Activated CD8-positive, alpha-beta T cell treated with anti-CD3 and anti-CD28 coated beads, Interleukin-2, amount 10 ng/mL, durations not matched to agents 7 days and 5 days (primary cell): ENCODE measurements at regions not wholly inside any gene's neighbourhood (a gene's known extent, or its start where the extent isn't known, plus 50 kb on each side); places are given as distances from the start of the nearest gene placed in this dataset.

ENCODE experiments used
- ATAC-seq: fragments of 150-1000 bp; cut with Tn5 transposase; one replicate; pipeline ENCODE4 v1.10.0; 2021; ENCODE audit warnings: moderate library complexity
- CTCF ChIA-PET: fragments of 350-600 bp; sonication (Branson Sonifier 250); formaldehyde crosslinking; loops from one replicate; lab custom pipeline; 2021; ENCODE audit warnings: antibody characterized with exemption; lab: Charles Lee
- POLR2A ChIA-PET: fragments of 350-600 bp; sonication (Branson Sonifier 250); formaldehyde crosslinking; loops from one replicate; lab custom pipeline; 2021; ENCODE audit warnings: antibody characterized with exemption; lab: Charles Lee
- DNase-seq: peaks from one replicate; pipeline ENCODE4 v3.0.0-alpha.2; 2020
- H3K27ac Mint-ChIP-seq: one replicate; pipeline ENCODE4 v1.8.0; 2021; ENCODE audit warnings: mild to moderate bottlenecking, mixed read lengths
- H3K27me3 Mint-ChIP-seq: one replicate; pipeline ENCODE4 v1.8.0; 2021; ENCODE audit warnings: low read depth, mixed read lengths
- H3K36me3 Mint-ChIP-seq: one replicate; pipeline ENCODE4 v1.8.0; 2021; ENCODE audit warnings: low read depth, mixed read lengths
- H3K4me1 Mint-ChIP-seq: one replicate; pipeline ENCODE4 v1.8.0; 2021; ENCODE audit warnings: low read depth, mixed read lengths
- H3K4me3 Mint-ChIP-seq: one replicate; pipeline ENCODE4 v1.8.0; 2021; ENCODE audit warnings: mild to moderate bottlenecking, mixed read lengths
- H3K9me3 Mint-ChIP-seq: one replicate; pipeline ENCODE4 v1.8.0; 2022; ENCODE audit warnings: mixed read lengths; ENCODE audit not compliant: insufficient read depth

DNA sequence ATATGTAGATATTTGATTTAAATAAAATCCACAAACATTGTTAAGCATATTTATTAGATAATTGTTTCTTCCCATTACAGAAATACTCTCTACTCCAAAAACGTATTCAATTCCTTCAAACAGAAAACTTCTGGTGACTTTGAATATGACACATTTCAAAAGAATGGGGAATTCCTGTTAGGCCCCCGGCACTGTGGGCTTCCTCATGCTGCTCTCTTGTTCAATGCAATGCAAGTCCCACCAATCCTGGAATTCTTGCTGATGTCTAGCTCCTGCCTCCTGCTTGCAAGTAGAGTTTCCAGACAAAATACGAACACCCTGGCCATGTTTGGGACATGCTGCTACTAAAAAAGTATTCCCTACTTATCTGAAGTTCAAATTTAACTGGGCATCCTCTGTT, 544.1 kb downstream of the QKI start:
- POLR2A ChIA-PET, result no interaction called here
- no peak for DNase-seq
- CTCF ChIA-PET, result no interaction called here

GRCh38 chr6:163956571-163957407, 542.3 kb downstream of the QKI start:
- Mint-ChIP-seq H3K36me3 (no peaks in the 10 kb centered on the region), H3K4me3 (no peak overlapping the region), H3K9me3 (no peaks in the 10 kb centered on the region), H3K27ac (no peak overlapping the region), H3K27me3 (peaks cover 21% of the 10 kb centered on the region), H3K4me1 (no peaks in the 10 kb centered on the region)
- ChIA-PET CTCF (interaction anchor here (1.2 kb wide), 1 partner anchor 531 kb away, joined by 3 read pairs; no protein-coding TSS in a partner anchor), POLR2A (no interaction called here)
- ATAC-seq (peak; percentile 79), DNase-seq (peak; percentile 69)

More for the DNA sequence above, 544.1 kb downstream of the QKI start:
- no peak overlapping the region for H3K4me3 Mint-ChIP-seq
- H3K36me3 Mint-ChIP-seq, result no peaks in the 10 kb centered on the region
- H3K27ac Mint-ChIP-seq, result no peak overlapping the region
- no peak for ATAC-seq
- H3K4me1 Mint-ChIP-seq, result no peaks in the 10 kb centered on the region
- H3K27me3 Mint-ChIP-seq, result peaks cover 12% of the 10 kb centered on the region
- no peaks in the 10 kb centered on the region for H3K9me3 Mint-ChIP-seq

- ChIA-PET POLR2A (no interaction called here), CTCF (interaction anchor here (1.2 kb wide), 1 partner anchor 530 kb away, joined by 3 read pairs; no protein-coding TSS in a partner anchor)
- Mint-ChIP-seq H3K27ac (no peak overlapping the region), H3K36me3 (no peaks in the 10 kb centered on the region), H3K4me3 (no peak overlapping the region), H3K9me3 (no peaks in the 10 kb centered on the region), H3K4me1 (no peaks in the 10 kb centered on the region), H3K27me3 (peaks cover 25% of the 10 kb centered on the region)
- no peak for ATAC-seq
- DNase-seq, result no peak
Observed at GRCh38 chr6:163955756-163956155, 541.2 kb downstream of the QKI start.

GRCh38 chr6:163955096-163955495, 540.6 kb downstream of the QKI start:
- H3K27me3 Mint-ChIP-seq, result peaks cover 25% of the 10 kb centered on the region
- H3K9me3 Mint-ChIP-seq, result no peaks in the 10 kb centered on the region
- ChIA-PET CTCF (no interaction called here), POLR2A (no interaction called here)
- no peak overlapping the region for H3K27ac Mint-ChIP-seq
- DNase-seq (no peak), ATAC-seq (no peak)
- no peak overlapping the region for H3K4me3 Mint-ChIP-seq
- H3K36me3 Mint-ChIP-seq, result no peaks in the 10 kb centered on the region
- no peaks in the 10 kb centered on the region for H3K4me1 Mint-ChIP-seq

DNA sequence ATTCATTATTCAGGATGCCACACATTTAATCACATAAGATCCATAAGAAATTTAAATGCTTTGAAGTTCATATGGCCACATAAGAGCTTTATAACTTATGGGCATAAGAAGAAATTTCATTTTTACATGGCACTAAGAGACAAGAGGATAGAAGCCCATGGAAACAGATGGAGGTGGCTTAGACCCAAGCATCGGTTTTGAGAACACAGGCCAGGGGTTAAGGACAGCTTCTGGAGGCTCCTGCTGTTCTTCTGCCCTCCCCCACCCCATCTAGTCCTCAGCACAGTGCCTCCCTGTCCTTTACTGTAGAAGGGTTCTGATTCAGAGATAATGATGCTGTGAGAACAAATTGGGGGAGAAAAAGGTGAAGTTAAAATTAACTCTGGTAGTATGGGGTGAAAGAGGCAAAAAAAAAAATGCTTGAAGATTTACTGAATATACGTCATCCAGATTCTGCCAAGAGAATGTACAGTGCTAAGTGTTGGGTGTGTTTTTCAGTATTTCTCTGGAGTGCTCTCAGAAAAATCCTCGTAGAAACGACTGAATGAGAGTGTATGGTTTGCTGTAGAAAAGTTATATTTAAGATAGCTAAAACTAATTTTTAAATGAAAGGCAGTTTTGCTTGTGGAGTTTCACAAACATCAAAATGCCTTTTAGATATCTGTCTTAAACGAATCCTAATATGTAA, 539.7 kb downstream of the QKI start:
- DNase-seq, result no peak
- ATAC-seq, result no peak
- Mint-ChIP-seq H3K9me3 (no peaks in the 10 kb centered on the region), H3K36me3 (no peaks in the 10 kb centered on the region), H3K27ac (no peak overlapping the region), H3K27me3 (peaks cover 25% of the 10 kb centered on the region), H3K4me3 (no peak overlapping the region), H3K4me1 (no peaks in the 10 kb centered on the region)
- ChIA-PET POLR2A (no interaction called here), CTCF (no interaction called here)

DNA sequence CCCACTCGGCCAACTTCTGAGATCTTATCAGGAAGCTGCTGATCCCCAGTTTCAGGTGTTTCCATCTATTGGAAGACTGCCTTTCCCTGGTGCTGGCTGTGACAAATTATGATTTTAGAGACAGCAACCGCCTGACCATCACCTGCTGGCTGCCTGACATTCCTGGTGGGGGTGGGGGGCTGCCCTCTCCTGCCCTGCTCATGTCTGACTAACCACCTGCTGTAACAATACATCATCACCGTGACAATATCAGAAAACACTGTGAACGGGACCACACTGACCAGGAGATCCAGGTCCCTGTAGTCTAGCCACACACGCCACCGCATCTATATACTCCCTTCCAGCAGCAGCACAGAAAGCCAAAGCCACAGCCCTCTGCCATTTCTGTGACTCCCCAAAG, 537.5 kb downstream of the QKI start:
- Mint-ChIP-seq H3K9me3 (no peaks in the 10 kb centered on the region), H3K4me1 (no peaks in the 10 kb centered on the region), H3K27me3 (peaks cover 25% of the 10 kb centered on the region), H3K36me3 (no peaks in the 10 kb centered on the region), H3K4me3 (no peak overlapping the region), H3K27ac (no peak overlapping the region)
- CTCF ChIA-PET, result no interaction called here
- ATAC-seq (no peak), DNase-seq (no peak)
- POLR2A ChIA-PET, result no interaction called here

DNA sequence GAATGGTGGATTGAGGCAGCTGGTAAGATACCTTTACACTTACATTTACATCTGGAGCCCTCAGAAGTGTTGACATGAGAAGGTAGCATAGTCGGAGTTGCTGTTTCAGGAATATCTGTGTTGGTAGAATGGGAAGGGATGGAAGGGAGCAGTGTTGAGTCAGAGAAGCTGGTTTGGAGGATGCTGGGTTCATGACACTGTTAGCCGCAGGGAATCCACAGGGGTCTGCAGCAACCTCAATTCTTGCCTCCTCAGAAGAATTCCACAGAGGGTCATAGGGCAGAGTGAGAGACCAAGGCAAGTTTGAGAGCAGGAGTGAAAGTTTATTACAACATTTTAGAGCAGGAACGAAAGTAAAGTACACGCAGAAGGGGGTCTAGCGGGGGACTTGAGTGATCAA, 536.8 kb downstream of the QKI start:
- ChIA-PET POLR2A (no interaction called here), CTCF (no interaction called here)
- Mint-ChIP-seq H3K27ac (no peak overlapping the region), H3K4me3 (no peak overlapping the region), H3K27me3 (peaks cover 25% of the 10 kb centered on the region), H3K9me3 (no peaks in the 10 kb centered on the region), H3K4me1 (no peaks in the 10 kb centered on the region), H3K36me3 (no peaks in the 10 kb centered on the region)
- ATAC-seq (no peak), DNase-seq (no peak)

DNA sequence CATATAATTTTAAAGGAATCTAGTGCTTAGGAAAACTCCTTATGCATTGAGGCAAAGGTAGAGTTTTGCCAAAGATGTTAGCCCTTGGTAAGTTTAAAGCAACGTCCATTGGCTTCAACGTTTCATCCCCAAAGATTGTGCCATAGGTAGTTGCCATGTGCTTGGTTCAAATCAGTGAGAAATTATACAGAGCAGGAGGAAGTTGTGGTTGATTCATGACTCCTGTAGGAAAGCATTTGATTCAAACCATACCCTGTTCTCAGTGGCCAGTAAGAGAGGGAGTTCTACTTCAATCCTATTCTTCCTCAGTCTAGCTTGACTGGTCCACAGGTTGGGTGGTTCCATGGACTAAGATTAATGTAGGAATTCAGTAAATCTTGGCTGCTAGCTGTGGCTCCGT, 535.6 kb downstream of the QKI start:
- Mint-ChIP-seq H3K9me3 (no peaks in the 10 kb centered on the region), H3K27ac (no peak overlapping the region), H3K27me3 (peaks cover 24% of the 10 kb centered on the region), H3K4me3 (no peak overlapping the region), H3K36me3 (no peaks in the 10 kb centered on the region), H3K4me1 (no peaks in the 10 kb centered on the region)
- ATAC-seq (no peak), DNase-seq (no peak)
- CTCF ChIA-PET, result no interaction called here
- POLR2A ChIA-PET, result no interaction called here

GRCh38 chr6:163949431-163949830, 534.9 kb downstream of the QKI start:
- no peak overlapping the region for H3K27ac Mint-ChIP-seq

GRCh38 chr6:163948250-163948649, 533.7 kb downstream of the QKI start:
- H3K4me1 Mint-ChIP-seq, result no peaks in the 10 kb centered on the region
- H3K27ac Mint-ChIP-seq, result no peak overlapping the region
- ATAC-seq (no peak), DNase-seq (no peak)
- no peaks in the 10 kb centered on the region for H3K9me3 Mint-ChIP-seq
- no peaks in the 10 kb centered on the region for H3K36me3 Mint-ChIP-seq
- no peak overlapping the region for H3K4me3 Mint-ChIP-seq
- ChIA-PET POLR2A (no interaction called here), CTCF (no interaction called here)
- peaks cover 18% of the 10 kb centered on the region for H3K27me3 Mint-ChIP-seq

More at GRCh38 chr6:163949431-163949830, 534.9 kb downstream of the QKI start:
- H3K9me3 Mint-ChIP-seq, result no peaks in the 10 kb centered on the region
- ATAC-seq (no peak), DNase-seq (no peak)
- POLR2A ChIA-PET, result interaction anchor here (0.7 kb wide), 1 partner anchor 137 kb away, joined by 3 read pairs; no protein-coding TSS in a partner anchor
- CTCF ChIA-PET, result no interaction called here
- H3K4me1 Mint-ChIP-seq, result no peaks in the 10 kb centered on the region
- H3K36me3 Mint-ChIP-seq, result no peaks in the 10 kb centered on the region
- no peak overlapping the region for H3K4me3 Mint-ChIP-seq
- H3K27me3 Mint-ChIP-seq, result peaks cover 19% of the 10 kb centered on the region

DNA sequence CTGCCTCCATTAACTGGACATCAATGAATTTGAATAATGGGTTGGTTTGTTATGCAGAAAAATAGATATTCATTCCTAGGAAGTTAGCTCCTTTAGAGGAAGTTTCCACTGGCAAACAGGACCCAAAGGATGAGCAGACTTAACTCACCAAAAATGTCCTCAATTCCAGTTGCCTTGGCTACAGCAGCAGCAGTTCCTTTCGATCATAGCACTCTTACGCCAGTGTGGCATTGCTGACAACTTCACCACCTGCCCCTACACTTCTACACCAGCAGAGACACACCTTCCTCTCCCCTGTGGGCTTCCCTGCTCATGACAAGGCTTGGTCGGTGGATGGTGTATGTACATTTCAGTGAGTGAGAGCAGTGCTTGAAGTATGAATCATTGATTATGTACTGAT, 532.8 kb downstream of the QKI start:
- ATAC-seq, result no peak
- POLR2A ChIA-PET, result no interaction called here
- no peaks in the 10 kb centered on the region for H3K36me3 Mint-ChIP-seq

DNA sequence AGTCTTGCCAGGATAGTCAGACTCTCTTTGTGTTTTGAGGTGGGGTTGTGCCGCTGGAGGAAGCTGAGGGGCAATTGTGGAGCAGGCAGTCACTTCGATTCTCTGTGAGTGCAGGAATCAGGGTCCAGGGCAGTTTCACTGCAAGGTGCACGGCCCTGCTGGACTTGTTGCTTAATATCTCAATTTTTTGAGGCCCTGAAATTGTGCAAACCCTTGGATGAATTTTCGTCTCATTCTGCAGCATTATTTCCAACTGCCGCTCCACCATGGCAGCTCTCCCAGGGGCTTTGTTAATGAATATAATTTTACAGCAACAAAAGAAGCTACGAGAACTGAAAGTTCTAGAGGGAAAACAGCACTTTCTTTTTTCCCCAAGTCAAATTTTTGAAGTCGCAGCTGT, 531.9 kb downstream of the QKI start:
- ChIA-PET CTCF (no interaction called here), POLR2A (no interaction called here)
- H3K27me3 Mint-ChIP-seq, result peaks cover 15% of the 10 kb centered on the region
- H3K36me3 Mint-ChIP-seq, result no peaks in the 10 kb centered on the region
- no peaks in the 10 kb centered on the region for H3K9me3 Mint-ChIP-seq
- H3K27ac Mint-ChIP-seq, result no peak overlapping the region
- DNase-seq, result no peak
- no peak for ATAC-seq
- H3K4me3 Mint-ChIP-seq, result no peak overlapping the region
- no peaks in the 10 kb centered on the region for H3K4me1 Mint-ChIP-seq

More for the DNA sequence above, 532.8 kb downstream of the QKI start:
- DNase-seq, result no peak
- CTCF ChIA-PET, result no interaction called here
- H3K27me3 Mint-ChIP-seq, result peaks cover 16% of the 10 kb centered on the region
- no peak overlapping the region for H3K4me3 Mint-ChIP-seq
- no peaks in the 10 kb centered on the region for H3K4me1 Mint-ChIP-seq
- H3K27ac Mint-ChIP-seq, result no peak overlapping the region
- no peaks in the 10 kb centered on the region for H3K9me3 Mint-ChIP-seq
